Activated B cell treated with CpG ODN at 0.5 μM for 24 hours (primary cell): ENCODE measurements at regions not wholly inside any gene's neighbourhood (a gene's known extent, or its start where the extent isn't known, plus 50 kb on each side); places are given as distances from the start of the nearest gene placed in this dataset.

ENCODE experiments used
- ATAC-seq: fragments of 200-7000 bp; cut with Tn5 transposase; one replicate; pipeline ENCODE4 v1.10.0; 2021; ENCODE audit warnings: low read depth, mild to moderate bottlenecking, moderate library complexity
- CTCF ChIA-PET: fragments of 350-600 bp; sonication (Branson Sonifier 250); formaldehyde crosslinking; loops from one replicate; lab custom pipeline; 2021; ENCODE audit warnings: antibody characterized with exemption; lab: Charles Lee
- POLR2A ChIA-PET: fragments of 350-600 bp; sonication (Branson Sonifier 250); formaldehyde crosslinking; loops from one replicate; lab custom pipeline; 2021; ENCODE audit warnings: antibody characterized with exemption; lab: Charles Lee
- DNase-seq: peaks from one replicate; pipeline ENCODE4 v3.0.0; 2022
- H3K27ac Mint-ChIP-seq: one replicate; pipeline ENCODE4 v1.8.0; 2020; ENCODE audit warnings: mixed read lengths
- H3K27me3 Mint-ChIP-seq: one replicate; pipeline ENCODE4 v1.8.0; 2021; ENCODE audit warnings: mixed read lengths
- H3K36me3 Mint-ChIP-seq: one replicate; pipeline ENCODE4 v1.8.0; 2021; ENCODE audit warnings: low read depth, mixed read lengths
- H3K4me1 Mint-ChIP-seq: one replicate; pipeline ENCODE4 v1.8.0; 2021; ENCODE audit warnings: mixed read lengths
- H3K4me3 Mint-ChIP-seq: one replicate; pipeline ENCODE4 v1.8.0; 2020; ENCODE audit warnings: mild to moderate bottlenecking, mixed read lengths
- H3K9me3 Mint-ChIP-seq: one replicate; pipeline ENCODE4 v1.8.0; 2020; ENCODE audit warnings: mixed read lengths
- intact Hi-C: fragments of 100-400 bp; cut with micrococcal nuclease; formaldehyde crosslinking; loops from one replicate; pipeline ENCODE4 v1.15.1; 2024
- TF ChIP-seq, protein P1 (sequence below): fragments of 200-600 bp; IDR thresholded peaks from one replicate; pipeline ENCODE4 v1.8.0; 2022; ENCODE audit warnings: antibody characterized with exemption, mild to moderate bottlenecking

GRCh38 chr6:54515013-54515412 is 206.8 kb downstream of the TINAG start:
- Mint-ChIP-seq H3K9me3 (no peaks in the 10 kb centered on the region), H3K27me3 (no peaks in the 10 kb centered on the region), H3K4me1 (no peaks in the 10 kb centered on the region), H3K36me3 (no peaks in the 10 kb centered on the region), H3K27ac (no peak overlapping the region), H3K4me3 (no peak overlapping the region)
- DNase-seq (no peak), ATAC-seq (no peak)
- POLR2A ChIA-PET, result no interaction called here
- CTCF ChIA-PET, result no interaction called here
- intact Hi-C loops, result no loop called here
- TF ChIP-seq, protein P1, sequence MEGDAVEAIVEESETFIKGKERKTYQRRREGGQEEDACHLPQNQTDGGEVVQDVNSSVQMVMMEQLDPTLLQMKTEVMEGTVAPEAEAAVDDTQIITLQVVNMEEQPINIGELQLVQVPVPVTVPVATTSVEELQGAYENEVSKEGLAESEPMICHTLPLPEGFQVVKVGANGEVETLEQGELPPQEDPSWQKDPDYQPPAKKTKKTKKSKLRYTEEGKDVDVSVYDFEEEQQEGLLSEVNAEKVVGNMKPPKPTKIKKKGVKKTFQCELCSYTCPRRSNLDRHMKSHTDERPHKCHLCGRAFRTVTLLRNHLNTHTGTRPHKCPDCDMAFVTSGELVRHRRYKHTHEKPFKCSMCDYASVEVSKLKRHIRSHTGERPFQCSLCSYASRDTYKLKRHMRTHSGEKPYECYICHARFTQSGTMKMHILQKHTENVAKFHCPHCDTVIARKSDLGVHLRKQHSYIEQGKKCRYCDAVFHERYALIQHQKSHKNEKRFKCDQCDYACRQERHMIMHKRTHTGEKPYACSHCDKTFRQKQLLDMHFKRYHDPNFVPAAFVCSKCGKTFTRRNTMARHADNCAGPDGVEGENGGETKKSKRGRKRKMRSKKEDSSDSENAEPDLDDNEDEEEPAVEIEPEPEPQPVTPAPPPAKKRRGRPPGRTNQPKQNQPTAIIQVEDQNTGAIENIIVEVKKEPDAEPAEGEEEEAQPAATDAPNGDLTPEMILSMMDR, result no peak

GRCh38 chr6:54515713-54516112 is 207.5 kb downstream of the TINAG start:
- no peak for DNase-seq
- Mint-ChIP-seq H3K4me3 (no peak overlapping the region), H3K27me3 (no peaks in the 10 kb centered on the region), H3K36me3 (no peaks in the 10 kb centered on the region), H3K4me1 (no peaks in the 10 kb centered on the region), H3K27ac (no peak overlapping the region), H3K9me3 (peaks cover 2% of the 10 kb centered on the region)
- TF ChIP-seq, protein P1, result no peak
- ChIA-PET CTCF (no interaction called here), POLR2A (no interaction called here)
- no peak for ATAC-seq
- intact Hi-C loops, result no loop called here

DNA sequence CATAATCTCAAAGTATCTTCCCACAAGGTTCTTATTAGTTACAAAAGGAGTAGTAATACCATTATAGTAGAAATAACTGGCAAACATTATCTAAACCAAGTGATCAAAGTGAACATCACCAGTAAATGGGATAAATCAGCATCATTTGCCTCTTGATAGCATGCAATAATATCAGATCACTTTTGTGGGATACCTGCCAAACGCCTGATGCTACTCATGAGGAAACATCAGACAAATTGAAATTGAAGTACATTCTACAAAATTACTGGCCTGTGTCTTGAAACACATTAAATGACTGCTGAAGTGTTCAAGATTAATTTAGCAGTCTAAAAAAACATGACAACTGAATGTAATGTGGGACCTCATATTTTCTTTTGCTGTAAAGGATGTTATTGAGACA is 208.1 kb downstream of the TINAG start:
- ChIA-PET POLR2A (no interaction called here), CTCF (no interaction called here)
- DNase-seq, result no peak
- ATAC-seq, result no peak
- Mint-ChIP-seq H3K36me3 (no peaks in the 10 kb centered on the region), H3K27ac (no peak overlapping the region), H3K27me3 (no peaks in the 10 kb centered on the region), H3K4me1 (no peaks in the 10 kb centered on the region), H3K4me3 (no peak overlapping the region), H3K9me3 (peaks cover 2% of the 10 kb centered on the region)
- TF ChIP-seq, protein P1, result no peak
- intact Hi-C loops, result no loop called here

DNA sequence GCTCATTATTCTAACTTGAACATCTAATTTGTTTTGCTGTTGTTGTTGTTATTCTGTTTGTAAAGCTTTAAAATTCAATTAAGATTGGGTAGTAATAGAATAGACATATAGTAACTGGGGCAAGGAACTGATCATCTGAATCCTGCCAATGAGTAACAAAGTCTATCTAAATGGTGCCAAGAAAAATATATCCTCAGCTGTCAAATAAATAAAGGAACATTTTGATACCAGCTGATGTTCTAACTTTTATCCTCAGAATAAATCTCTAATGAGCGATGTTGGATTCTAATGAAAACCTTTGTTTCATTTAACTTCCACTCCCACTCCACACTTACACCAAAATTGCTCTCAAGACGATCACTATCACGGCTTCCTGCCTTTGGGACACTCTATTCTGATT is 210.9 kb downstream of the TINAG start:
- peaks cover 2% of the 10 kb centered on the region for H3K9me3 Mint-ChIP-seq
- H3K27ac Mint-ChIP-seq, result no peak overlapping the region
- CTCF ChIA-PET, result no interaction called here
- H3K36me3 Mint-ChIP-seq, result no peaks in the 10 kb centered on the region
- H3K27me3 Mint-ChIP-seq, result no peaks in the 10 kb centered on the region
- DNase-seq (no peak), ATAC-seq (no peak)
- H3K4me3 Mint-ChIP-seq, result no peak overlapping the region
- POLR2A ChIA-PET, result no interaction called here
- intact Hi-C loops, result no loop called here
- H3K4me1 Mint-ChIP-seq, result no peaks in the 10 kb centered on the region
- TF ChIP-seq, protein P1, result no peak

GRCh38 chr6:54525731-54526130 is 217.5 kb downstream of the TINAG start:
- Mint-ChIP-seq H3K4me1 (no peaks in the 10 kb centered on the region), H3K36me3 (no peaks in the 10 kb centered on the region), H3K27ac (no peak overlapping the region), H3K9me3 (peaks cover 5% of the 10 kb centered on the region), H3K4me3 (no peak overlapping the region), H3K27me3 (no peaks in the 10 kb centered on the region)
- DNase-seq (no peak), ATAC-seq (no peak)
- ChIA-PET POLR2A (no interaction called here), CTCF (no interaction called here)
- TF ChIP-seq, protein P1, result no peak
- intact Hi-C loops, result no loop called here
